GM21576 (cell line): ENCODE measurements at regions not wholly inside any gene's neighbourhood (a gene's known extent, or its start where the extent isn't known, plus 50 kb on each side); places are given as distances from the start of the nearest gene placed in this dataset.
"Not testable (repeated sequence)": the region's sequence is repeated elsewhere in the genome, so short reads cannot be mapped to it uniquely, and the experiment has no call there.

Experiments used
- ATAC-seq: cut with Tn5 transposase; IDR thresholded peaks from one replicate; pipeline ENCODE4 v1.9.1; 2021; ENCODE audit warnings: mild to moderate bottlenecking, moderate library complexity; ENCODE audit not compliant: unreplicated experiment

DNA sequence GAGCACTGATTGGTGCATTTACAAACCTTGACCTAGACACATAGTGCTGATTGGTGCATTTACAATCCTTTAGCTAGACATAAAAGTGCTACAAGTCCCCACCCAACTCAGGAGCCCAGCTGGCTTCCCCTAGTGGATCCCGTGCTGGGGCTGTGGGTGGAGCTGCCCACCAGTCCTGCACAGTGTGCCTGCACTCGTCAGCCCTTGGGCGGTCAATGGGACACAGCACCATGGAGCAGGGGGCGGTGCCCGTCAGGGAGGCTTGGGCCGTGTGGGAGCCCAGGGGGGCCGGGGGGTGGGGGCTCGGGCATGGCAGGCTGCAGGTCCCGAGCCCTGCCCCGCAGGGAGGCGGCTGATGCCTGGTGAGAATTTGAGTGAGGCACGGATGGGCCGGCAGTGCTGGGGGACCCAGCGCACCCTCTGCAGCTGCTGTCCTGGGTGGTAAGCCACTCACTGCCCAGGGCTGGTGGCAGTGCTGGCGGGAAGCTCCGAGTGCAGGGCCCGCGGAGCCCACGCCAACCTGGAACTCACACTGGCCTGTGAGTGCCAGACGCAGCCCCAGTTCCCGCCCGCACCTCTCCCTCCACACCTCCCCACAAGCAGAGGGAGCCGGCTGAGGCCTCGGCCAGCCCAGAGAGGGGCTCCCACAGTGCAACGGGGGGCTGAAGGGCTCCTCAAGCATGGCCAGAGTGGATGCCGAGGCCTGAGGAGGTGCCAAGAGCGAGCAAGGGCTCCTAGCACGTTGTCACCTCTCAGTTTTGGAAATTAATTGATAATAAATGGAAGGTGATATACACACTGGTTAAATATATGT, 207.7 kb downstream of the RAP2B start:
- ATAC-seq = no peak

DNA sequence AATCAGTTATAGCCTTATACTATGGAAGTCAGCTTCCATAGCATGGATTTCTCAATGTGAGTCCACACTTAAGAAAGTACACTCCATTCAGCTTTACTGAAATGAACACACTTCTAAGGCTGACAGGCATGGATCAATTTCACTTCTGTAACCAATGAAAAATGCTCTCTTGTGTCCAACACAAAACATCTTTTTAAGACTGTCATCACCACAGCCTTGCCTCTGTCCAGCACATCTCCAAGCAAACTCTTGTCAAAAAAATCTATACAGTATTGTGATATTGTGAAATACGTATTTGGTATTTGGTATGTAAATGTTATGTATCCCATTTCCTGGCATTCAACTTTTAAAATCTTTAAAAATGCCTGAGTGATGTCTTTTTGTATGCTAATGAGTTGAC, 208.7 kb downstream of the RAP2B start:
- ATAC-seq = no peak

DNA sequence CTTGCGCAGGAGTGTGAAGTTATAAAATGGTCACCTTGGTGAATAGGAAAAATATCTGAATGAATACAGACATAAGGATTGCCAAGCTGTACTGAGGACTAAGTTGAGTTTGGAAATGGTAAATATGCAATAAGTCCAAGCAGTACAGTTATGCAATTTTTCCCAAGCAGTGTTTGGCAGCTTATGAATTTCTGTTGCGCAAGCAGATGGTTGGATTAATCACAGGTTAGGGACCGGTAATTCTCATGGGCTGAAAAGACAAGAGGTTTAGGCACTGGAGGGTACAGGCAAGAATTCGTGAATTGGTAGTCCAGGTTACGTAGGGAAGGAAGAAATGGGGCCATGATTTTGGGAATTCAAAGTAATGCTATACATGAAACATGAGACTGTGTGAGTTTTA, 210.3 kb downstream of the RAP2B start:
- no peak for ATAC-seq

DNA sequence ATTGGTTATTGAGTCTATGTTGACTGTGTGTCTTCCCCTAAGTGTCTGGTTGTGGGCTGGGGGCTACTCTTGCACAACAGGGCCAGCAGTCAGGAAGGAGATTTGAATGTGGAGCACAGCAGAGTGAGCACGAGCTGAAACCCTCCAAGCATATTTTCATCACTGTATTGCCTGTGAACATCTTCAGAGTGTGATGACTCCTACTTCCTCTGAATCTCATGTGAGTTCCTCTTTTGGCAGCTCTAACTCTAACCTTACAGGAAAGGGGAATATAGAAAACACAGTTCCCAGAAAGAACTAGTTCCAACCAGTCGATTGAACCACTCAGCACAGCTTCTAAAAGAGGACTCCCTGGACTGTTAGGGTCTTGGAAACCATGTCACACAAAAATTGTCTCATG, 211.6 kb downstream of the RAP2B start:
- ATAC-seq = no peak

DNA sequence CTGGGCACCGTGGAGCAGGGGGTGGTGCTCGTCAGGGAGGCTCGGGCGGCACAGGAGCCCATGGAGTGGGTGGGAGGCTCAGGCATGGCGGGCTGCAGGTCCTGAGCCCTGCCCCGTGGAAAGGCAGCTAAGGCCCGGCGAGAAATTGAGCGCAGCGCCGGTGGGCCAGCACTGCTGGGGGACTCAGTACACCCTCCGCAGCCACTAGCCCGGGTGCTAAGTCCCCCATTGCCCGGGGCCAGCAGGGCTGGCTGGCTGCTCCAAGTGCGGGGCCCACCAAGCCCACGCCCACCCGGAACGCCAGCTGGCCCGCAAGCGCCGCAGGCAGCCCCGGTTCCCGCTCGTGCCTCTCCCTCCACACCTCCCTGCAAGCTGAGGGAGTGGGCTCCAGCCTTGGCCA, 216.3 kb downstream of the RAP2B start:
- ATAC-seq = not testable (repeated sequence)

DNA sequence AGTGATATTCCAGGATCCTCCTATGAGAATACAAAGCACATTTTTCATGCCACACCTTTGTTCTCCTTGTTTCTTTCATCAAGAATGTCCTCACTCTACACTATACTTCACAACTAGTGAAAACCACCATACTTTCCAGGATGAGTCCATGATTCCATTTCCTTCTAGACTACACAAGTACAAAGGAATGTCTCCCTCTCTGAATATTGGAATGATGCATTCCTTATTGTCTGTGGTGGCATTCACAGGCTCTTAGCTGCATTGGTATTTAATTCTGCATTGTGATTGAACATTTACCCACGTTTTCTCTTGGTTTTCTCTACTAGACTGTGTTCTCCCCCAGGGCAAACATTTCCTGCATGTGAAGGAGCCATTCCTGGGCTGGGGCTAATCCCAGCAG, 217.5 kb downstream of the RAP2B start:
- no peak for ATAC-seq

DNA sequence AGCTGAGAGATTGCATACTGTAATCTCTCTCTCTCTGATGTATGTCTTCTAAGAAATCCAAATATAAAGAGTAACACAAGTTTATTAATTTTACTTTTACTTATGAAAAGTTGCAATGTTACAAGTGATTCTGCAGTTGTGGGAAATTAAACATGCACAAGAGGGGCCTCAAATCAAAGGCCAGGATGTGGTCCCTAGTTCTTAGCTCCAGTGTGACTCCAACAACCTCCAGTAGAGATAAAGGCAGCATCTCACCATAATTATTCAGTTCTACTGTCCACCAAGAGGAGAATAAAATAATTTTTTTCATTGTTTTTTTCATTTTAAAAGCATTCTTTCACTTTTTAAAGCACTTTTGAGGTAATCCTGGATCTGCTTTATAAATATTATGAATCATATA, 223.3 kb downstream of the RAP2B start:
- no peak for ATAC-seq

DNA sequence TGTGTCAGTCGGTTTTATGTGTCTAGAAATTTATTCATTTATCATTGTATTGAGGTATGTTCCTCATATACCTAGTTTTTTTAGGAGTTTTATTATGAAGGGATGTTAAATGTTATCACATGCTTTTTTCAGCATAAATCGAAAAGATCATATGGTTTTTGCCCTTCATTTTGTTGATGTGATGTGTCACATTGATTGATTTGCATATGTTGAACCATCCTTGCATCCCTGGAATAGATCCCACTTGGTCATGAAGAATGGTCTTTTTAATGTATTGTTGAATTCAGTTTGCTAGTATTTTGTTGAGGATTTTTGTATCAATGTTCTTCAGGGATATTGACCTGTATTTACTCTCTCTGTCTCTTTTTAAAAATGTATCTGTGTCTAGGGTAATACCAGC, 230.3 kb downstream of the RAP2B start:
- no peak for ATAC-seq

DNA sequence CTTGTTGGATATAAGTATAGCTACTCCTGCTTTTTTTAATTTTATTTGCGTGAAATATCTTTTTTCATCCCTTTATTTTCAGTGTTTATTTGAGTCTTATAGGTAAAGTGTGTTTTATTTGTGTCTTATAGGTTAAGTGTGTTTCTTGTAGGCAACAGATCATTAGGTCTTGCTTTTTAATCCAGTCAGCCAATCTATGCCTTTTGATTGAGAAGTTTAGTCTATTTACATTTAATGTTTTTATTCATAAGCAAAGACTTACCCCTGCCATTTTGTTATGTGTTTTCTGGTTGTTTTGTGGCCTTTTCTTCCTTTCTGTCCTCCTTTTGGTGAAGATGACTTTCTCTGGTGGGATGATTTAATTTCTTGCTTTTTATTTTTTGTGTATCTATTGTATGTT, 232.0 kb downstream of the RAP2B start:
- ATAC-seq = no peak

DNA sequence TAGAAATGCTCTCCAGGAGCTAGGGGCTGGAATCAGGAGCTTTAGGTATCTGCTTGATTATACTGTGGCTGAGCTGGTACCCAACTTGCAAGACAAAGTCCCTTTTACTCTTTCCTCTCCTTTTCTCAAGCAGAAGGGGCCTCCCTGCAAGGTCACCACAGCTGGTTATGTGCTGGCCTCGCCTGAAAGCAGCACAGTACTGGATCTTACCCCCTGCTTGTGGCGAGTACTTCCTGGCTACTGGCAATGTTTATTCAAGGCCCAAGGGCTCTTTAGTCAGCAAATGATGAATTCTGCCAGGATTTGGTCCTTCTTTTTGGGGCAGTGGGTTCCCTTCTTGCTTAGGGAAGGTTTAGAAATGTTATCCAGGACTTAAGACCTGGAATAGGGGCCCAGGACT, 234.6 kb downstream of the RAP2B start:
- no peak for ATAC-seq

DNA sequence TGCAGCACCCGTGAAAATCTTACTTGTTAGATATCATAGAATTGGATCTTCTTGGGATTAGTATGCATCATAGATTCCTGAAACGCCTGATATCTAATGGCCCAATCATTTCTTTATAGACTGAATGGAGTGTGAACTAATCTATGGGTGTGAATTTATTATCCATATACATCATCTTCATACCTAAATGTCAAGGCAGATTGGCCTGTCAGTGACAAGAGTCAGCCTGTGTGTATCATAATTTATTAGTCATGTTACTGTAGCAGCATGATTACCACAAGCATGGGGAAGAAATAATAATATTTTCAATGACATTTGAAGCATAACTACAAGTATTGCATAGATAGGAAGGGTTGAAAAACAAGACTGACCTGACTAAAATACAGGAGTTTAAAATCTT, 235.8 kb downstream of the RAP2B start:
- ATAC-seq = no peak

DNA sequence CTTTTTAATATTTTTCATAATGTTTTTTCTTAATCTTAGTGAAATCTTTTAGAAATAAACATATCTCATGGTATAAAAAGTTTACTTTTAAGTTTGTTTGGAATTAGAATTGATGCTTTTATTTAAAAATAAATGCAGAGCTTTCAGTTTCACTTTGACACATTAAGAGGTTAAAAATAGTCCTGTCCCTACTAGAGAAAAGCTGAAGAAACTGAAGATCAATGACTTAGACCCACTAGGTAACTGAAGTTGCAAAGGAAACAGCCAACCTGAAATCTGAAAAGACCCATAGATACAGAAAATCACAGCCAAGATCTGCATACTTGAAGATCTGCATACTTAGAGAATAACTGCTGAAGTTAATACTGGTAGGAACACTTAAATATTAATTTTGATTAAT, 237.6 kb downstream of the RAP2B start:
- ATAC-seq = peak; percentile 87

DNA sequence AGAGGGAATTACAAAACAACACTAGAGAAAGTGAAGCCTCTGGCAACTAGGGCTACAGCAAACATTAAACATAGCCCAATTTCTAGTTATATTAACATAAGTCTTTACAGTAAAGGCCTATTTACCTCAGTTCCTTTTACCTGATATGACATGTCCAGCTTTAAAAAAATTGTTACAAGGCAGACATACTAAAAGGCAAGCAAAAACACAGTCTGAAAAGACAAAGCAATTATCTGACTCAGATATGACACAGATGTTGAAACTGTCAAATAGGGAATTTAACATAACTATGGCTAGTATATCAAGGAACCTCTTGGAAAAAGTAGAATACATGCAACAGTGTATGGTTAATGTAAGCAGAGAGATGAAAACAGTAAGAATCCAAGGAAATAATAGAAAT, 238.6 kb downstream of the RAP2B start:
- ATAC-seq = no peak

DNA sequence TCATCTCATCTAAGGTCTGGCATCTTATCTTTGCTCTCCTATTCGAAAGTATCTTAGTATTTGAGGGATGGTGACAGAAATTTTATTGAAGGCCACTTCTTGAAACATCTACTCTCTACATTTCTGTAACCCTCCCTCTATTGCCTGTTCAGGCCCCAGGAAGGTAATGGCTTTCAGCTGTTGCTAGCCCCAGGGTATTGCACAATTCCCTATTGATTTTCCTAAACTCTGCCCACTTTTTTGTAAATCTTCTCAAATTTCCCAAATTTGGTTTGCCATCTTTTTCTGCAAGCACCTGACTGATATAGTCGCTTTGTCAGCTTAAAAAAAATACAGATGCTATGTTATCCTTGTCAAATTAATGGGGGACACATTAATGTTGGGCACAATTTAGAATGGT, 242.1 kb downstream of the RAP2B start:
- no peak for ATAC-seq

DNA sequence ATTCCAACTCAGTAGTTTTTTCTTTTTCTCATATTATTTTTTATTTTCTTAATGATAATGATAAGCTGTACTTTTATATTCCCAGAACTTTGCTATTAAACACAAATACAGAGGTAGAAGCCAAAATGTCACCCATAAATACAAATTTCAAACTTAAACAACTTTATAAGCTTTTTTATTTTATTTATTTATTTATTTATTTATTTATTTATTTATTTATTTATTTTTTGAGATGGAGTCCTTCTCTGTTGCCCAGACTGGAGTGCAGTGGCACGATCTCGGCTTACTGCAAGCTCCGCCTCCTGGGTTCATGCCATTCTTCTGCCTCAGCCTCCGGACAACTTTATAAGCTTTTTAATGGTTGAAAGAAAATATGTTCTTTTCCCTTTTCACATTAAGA, 243.3 kb downstream of the RAP2B start:
- ATAC-seq = not testable (repeated sequence)

DNA sequence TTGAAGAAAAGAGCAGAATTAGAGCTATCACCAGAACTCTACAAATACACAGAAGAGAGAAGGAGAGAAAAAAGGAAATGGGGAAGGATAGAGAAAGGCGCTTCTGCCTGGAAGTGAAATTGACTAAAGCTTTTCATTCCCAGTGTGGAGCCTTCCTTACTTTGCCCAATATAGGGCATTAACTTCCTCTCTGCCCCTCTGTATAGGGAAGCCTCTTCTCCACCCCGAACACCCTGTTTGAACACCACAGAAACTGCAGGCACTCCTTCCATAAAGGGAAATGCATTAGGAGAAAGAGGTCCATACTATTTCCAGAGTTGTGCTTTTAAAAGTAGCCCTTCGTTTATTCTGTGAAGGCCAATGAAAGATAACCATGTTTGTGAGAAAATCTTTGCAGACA, 248.5 kb downstream of the RAP2B start:
- ATAC-seq = no peak

DNA sequence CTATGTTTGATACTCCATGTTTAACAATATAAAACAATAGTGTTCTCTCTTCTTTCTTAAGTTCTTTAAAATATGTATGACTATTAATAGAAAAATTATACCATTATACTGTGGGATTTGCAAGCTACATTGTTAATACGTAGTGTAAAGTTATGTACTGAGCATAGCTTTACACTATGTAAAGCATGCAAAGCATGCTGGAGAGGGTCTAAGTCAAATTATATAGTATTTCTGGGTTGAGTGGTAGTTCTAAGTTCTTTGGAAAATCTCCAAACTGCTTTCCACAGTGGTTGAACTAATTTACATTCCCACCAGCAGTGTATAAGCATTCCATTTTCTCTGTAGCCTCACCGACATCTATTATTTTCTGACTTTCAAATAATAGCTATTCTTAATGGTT, 253.0 kb downstream of the RAP2B start:
- ATAC-seq = no peak

DNA sequence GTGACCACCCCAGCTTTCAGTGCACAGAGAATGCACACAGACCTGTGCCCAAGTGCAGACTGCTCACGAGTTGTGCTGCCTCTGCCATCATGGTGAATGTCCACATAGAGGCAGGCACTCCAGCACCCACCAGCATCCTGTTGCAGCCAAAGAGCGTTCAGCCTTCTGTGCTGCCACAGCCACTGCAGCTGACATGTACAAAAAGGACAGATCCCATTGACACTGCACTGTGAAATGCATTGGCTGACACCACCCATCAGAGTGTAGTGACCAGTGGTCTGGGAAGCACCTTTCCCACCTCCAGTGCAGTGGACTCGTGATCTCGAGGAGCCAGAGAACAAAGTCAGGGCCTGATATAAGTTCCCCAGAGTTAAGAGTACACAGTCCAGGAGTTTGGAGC, 260.3 kb downstream of the RAP2B start:
- no peak for ATAC-seq

DNA sequence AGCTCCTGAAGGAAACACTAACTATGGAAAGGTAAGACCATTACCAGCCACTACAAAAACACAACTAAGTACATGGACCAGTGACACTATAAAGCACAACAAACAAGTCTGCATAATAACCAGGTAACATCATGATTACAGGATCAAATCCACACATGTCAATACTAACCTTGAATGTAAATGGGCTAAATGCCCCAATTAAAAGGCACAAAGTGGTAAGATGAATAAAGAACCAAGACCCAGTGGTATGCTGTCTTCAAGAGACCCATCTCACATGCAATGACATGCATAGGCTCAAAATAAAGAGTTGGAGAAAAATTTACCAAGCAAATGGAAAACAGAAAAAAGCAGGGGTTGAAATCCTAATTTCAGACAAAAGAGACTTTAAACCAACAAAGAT, 261.8 kb downstream of the RAP2B start:
- ATAC-seq = not testable (repeated sequence)

DNA sequence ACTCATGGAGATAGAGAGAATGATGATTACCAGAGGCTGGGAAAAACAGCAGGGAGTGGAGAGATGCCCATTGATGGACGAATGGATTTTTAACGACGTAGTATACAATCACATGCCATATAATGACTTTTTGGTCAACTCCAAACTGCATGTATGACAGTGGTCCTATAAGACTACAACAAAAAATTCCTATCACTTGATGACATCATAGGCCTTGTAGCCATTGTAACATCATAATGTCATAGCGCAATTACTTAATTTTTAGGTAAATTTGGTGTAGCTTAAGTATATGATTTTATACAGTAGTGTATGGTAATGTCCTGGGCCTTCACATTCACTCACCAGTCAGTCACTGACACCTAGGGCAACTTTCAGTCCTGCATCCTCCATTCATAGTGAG, 264.3 kb downstream of the RAP2B start:
- ATAC-seq = no peak

DNA sequence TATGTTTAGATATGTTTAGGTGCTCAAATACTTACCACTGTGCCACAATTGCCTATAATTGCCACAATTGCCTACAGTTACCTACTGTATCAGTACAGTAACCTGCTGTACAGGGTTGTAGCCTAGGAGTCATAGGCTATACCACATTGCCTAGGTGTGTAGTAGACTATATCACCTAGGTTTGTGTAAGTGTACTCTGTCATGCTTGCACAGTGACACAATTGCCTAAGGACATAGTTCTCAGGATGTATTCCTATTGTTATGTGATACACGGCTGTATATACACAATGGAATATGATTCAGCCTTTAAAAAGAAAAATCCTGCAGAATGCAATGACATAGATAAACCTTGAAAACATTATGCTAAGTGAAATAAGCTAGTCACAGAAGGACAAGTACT, 264.8 kb downstream of the RAP2B start:
- ATAC-seq = no peak

DNA sequence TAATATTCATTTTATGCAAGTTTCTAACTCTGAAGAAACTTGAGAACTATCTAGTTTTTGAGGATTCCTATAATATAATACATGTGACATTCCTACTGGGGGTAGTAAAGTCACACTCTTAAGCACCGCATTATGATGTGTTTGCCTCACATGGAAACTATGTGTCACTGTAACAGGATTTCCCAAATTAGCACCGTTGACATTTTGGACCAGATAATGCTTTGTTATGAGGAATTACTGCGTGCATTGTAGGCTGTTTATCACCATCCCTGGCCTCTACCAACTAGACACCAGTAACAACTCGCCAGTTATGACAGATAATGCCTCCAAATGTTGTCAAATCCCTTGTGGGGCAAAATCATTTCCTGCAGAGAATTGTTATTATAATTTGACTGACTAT, 267.8 kb downstream of the RAP2B start:
- no peak for ATAC-seq

DNA sequence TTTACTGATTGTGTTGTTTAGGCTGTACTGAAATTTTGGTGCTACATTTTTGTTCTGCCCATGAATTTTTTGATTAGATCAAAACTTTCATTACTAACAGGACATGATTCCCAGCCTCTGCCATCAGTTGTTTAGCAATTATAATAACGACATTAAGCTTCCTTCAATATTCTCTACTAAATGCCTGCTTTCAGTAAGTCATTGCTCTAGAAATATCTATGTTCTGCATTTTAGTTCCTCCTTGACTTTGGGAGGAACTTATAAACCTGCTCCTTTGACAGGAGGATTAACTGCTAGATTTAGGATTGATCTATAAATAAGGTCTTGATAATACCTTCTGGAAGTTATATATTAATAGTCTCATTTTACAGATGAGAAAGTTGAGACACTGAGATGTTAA, 269.1 kb downstream of the RAP2B start:
- no peak for ATAC-seq
